Breast epithelium (tissue), 4 donors: ENCODE measurements at regions not wholly inside any gene's neighbourhood (a gene's known extent, or its start where the extent isn't known, plus 50 kb on each side); places are given as distances from the start of the nearest gene placed in this dataset.

Experiments
- DNase-seq, 2 donors: peaks; one replicate each; pipeline ENCODE4 v3.0.0-alpha.2; 2019; ENCODE audit warnings: low spot score in 2 of 2
- H3K27ac ChIP-seq, 2 donors: fragments of 200-600 bp; sonication (generic) in 1 of 2; one replicate each; pipeline ENCODE4 v1.5.1; 2016 to 2019; ENCODE audit warnings: mild to moderate bottlenecking in 1 of 2
- H3K27me3 ChIP-seq, 2 donors: fragments of 200-600 bp; sonication (generic) in 1 of 2; one replicate each; pipeline versions ENCODE4 v1.5.1 to v1.6.0; 2017 to 2019; ENCODE audit warnings: control low read depth in 1 of 2, mild to moderate bottlenecking in 1 of 2
- H3K36me3 ChIP-seq: fragments of 200-600 bp; one replicate; pipeline ENCODE4 v1.5.1; 2019
- H3K4me1 ChIP-seq, 2 donors: fragments of 200-600 bp; sonication (generic); one replicate each; pipeline ENCODE4 v1.5.1; 2016 to 2019; ENCODE audit warnings: control low read depth in 1 of 2
- H3K4me3 ChIP-seq, 3 donors: fragments of 200-600 bp; sonication (generic); 1 replicate in 2 of 3; 2 replicates in 1 of 3; pipeline ENCODE4 v1.5.1; 2016 to 2019; ENCODE audit warnings: mild to moderate bottlenecking in 3 of 3, moderate library complexity in 2 of 3
- H3K9me3 ChIP-seq, 2 donors: fragments of 200-600 bp; sonication (generic) in 1 of 2; one replicate each; pipeline ENCODE4 v1.5.1; 2016 to 2019; ENCODE audit warnings: control low read depth in 1 of 2
- CTCF ChIP-seq, 3 donors: fragments of 450-650 bp; IDR thresholded peaks; one replicate each; pipeline ENCODE4 v1.5.1; 2016 to 2017; ENCODE audit warnings: antibody characterized with exemption in 3 of 3, mild to moderate bottlenecking in 3 of 3, moderate library complexity in 3 of 3
- POLR2A ChIP-seq: fragments of 450-650 bp; IDR thresholded peaks from one replicate; pipeline ENCODE4 v1.6.1; 2016; ENCODE audit warnings: antibody characterized with exemption, mild to moderate bottlenecking, moderate library complexity
- POLR2AphosphoS5 ChIP-seq, 3 donors: sonication (generic); formaldehyde crosslinking; IDR thresholded peaks; one replicate each; pipeline ENCODE4 v1.6.1; 2017; ENCODE audit warnings: antibody characterized with exemption in 3 of 3
- intact Hi-C: fragments of 100-400 bp; cut with DNase I; formaldehyde crosslinking; loops from one replicate; pipeline ENCODE4 v1.15.1; 2023; ENCODE audit warnings: low total_unique reads

- intact Hi-C loops, result no loop called here
- H3K36me3 ChIP-seq, result no peaks in the 10 kb centered on the region
- no peak overlapping the region for H3K4me3 ChIP-seq
- TF ChIP-seq POLR2AphosphoS5 (IDR thresholded peaks at IDR 0.05) (no peak), POLR2A (no peak), CTCF (IDR thresholded peaks at IDR 0.05) (no peak)
- no peaks in the 10 kb centered on the region for H3K27me3 ChIP-seq
- no peak overlapping the region for H3K27ac ChIP-seq
- no peaks in the 10 kb centered on the region for H3K4me1 ChIP-seq
- no peak for DNase-seq
- H3K9me3 ChIP-seq, result no peaks in the 10 kb centered on the region
These were observed 807.9 kb upstream of the MBL2 start for GRCh38 chr10:53580465-53580864.

- Histone ChIP-seq H3K4me3 (no peak overlapping the region), H3K9me3 (no peaks in the 10 kb centered on the region), H3K4me1 (no peaks in the 10 kb centered on the region), H3K27me3 (no peaks in the 10 kb centered on the region), H3K27ac (no peak overlapping the region), H3K36me3 (no peaks in the 10 kb centered on the region)
- intact Hi-C loops, result no loop called here
- DNase-seq, result no peak
- TF ChIP-seq POLR2A (no peak), POLR2AphosphoS5 (IDR thresholded peaks at IDR 0.05) (no peak), CTCF (IDR thresholded peaks at IDR 0.05) (no peak)
These were observed 807.2 kb upstream of the MBL2 start for GRCh38 chr10:53579773-53580172.

DNA sequence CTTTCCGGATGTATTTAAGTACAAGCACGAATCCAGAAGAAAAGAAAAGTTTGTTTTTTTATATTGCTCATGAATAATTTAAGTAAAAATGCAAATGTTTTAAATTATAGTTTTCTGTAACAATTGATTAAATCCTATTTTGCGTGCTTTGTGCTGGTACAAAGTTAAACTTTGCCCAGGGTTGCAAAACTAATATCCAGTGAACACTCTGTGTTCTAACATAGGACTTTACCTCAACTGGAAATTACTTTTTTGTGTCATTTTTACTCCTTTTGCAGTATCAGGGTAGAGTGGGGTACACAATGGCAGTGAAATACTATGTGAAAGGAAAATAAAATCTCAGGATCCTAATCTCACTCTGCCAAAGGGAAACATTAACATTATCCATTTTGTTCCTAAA lies 801.4 kb upstream of the MBL2 start:
- DNase-seq, result no peak
- no peaks in the 10 kb centered on the region for H3K36me3 ChIP-seq
- intact Hi-C loops, result no loop called here
- H3K9me3 ChIP-seq, result no peaks in the 10 kb centered on the region
- no peaks in the 10 kb centered on the region for H3K27me3 ChIP-seq
- H3K27ac ChIP-seq, result no peak overlapping the region
- TF ChIP-seq POLR2A (no peak), CTCF (IDR thresholded peaks at IDR 0.05) (no peak), POLR2AphosphoS5 (IDR thresholded peaks at IDR 0.05) (no peak)
- no peak overlapping the region for H3K4me3 ChIP-seq
- H3K4me1 ChIP-seq, result no peaks in the 10 kb centered on the region

GRCh38 chr10:53573498-53573897 lies 800.9 kb upstream of the MBL2 start:
- Histone ChIP-seq H3K4me3 (no peak overlapping the region), H3K27me3 (no peaks in the 10 kb centered on the region), H3K9me3 (no peaks in the 10 kb centered on the region), H3K36me3 (no peaks in the 10 kb centered on the region), H3K4me1 (no peaks in the 10 kb centered on the region), H3K27ac (no peak overlapping the region)
- no peak for DNase-seq
- TF ChIP-seq CTCF (IDR thresholded peaks at IDR 0.05) (no peak), POLR2AphosphoS5 (IDR thresholded peaks at IDR 0.05) (no peak), POLR2A (no peak)
- intact Hi-C loops, result no loop called here

DNA sequence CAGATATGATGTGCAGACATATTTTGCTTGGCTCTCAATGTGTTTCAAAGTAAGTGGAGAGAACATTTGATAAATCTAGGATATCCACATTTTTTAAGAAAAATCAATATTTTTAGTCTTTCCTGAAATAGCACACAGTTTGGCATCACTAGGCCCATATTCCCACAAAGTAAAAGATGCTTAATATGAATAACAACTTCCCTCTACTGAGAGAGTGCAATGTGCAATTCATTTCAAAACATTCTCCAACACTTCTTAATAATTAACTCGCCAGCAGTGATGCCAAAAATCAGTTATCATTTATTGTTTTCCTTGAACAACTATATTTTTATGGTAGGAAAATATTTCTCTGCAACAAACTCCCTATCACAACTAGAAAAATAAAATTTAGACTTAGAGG lies 800.2 kb upstream of the MBL2 start:
- Histone ChIP-seq H3K27me3 (no peaks in the 10 kb centered on the region), H3K4me3 (no peak overlapping the region), H3K9me3 (no peaks in the 10 kb centered on the region), H3K27ac (no peak overlapping the region), H3K4me1 (no peaks in the 10 kb centered on the region), H3K36me3 (no peaks in the 10 kb centered on the region)
- intact Hi-C loops, result no loop called here
- no peak for DNase-seq
- no peak for TF ChIP-seq POLR2AphosphoS5 (IDR thresholded peaks at IDR 0.05)
- TF ChIP-seq POLR2A, result no peak
- no peak for TF ChIP-seq CTCF (IDR thresholded peaks at IDR 0.05)
